A549 (cell line): ENCODE measurements at regions not wholly inside any gene's neighbourhood (a gene's known extent, or its start where the extent isn't known, plus 50 kb on each side); places are given as distances from the start of the nearest gene placed in this dataset.

ENCODE experiments used
- CHD4 ChIP-seq: fragments of 200-600 bp; sonication (generic); IDR thresholded peaks from 2 replicates; pipeline ENCODE4 v1.6.1; 2016; ENCODE audit warnings: antibody characterized with exemption, mild to moderate bottlenecking, borderline replicate concordance
- PBX3 ChIP-seq: IDR thresholded peaks from 2 replicates; pipeline ENCODE4 v1.6.1; 2012
- POLR2A ChIP-seq: IDR thresholded peaks from 2 replicates; pipeline ENCODE4 v1.6.1; 2012; ENCODE audit warnings: mild to moderate bottlenecking, low read length
- POLR2AphosphoS2 ChIP-seq: conservative IDR thresholded peaks from 2 replicates; pipeline ENCODE4 v1.6.1; 2012; ENCODE audit warnings: low read length, improper control_type of control experiment, inconsistent platforms
- RNF2 ChIP-seq: fragments of 200-600 bp; sonication (generic); IDR thresholded peaks from 2 replicates; pipeline ENCODE4 v1.6.1; 2016; ENCODE audit warnings: low read depth, mild to moderate bottlenecking, antibody characterized with exemption, moderate library complexity, borderline replicate concordance
- SMC3 ChIP-seq: fragments of >200 bp; sonication (Bioruptor Twin); formaldehyde crosslinking; IDR thresholded peaks from 3 replicates; pipeline ENCODE4 v1.6.1; 2018; ENCODE audit warnings: inconsistent platforms
- TP53 ChIP-seq: fragments of 250-450 bp; sonication (Bioruptor Pico); IDR thresholded peaks from 2 replicates; pipeline ENCODE4 v1.5.0; 2021; ENCODE audit warnings: mild to moderate bottlenecking, moderate library complexity
- TF ChIP-seq, protein P1 (sequence below): fragments of >200 bp; sonication (Bioruptor Twin); formaldehyde crosslinking; IDR thresholded peaks from 3 replicates; pipeline ENCODE4 v1.5.1; 2016
- TF ChIP-seq, protein P2 (sequence below): fragments of 450-650 bp; IDR thresholded peaks from 2 replicates; pipeline ENCODE4 v1.6.1; 2014; ENCODE audit warnings: antibody characterized with exemption
- TF ChIP-seq, protein P3 (sequence below): fragments of 200-600 bp; sonication (generic); IDR thresholded peaks from 2 replicates; pipeline ENCODE4 v1.6.1; 2016; ENCODE audit warnings: antibody characterized with exemption, mild to moderate bottlenecking, moderate library complexity

DNA sequence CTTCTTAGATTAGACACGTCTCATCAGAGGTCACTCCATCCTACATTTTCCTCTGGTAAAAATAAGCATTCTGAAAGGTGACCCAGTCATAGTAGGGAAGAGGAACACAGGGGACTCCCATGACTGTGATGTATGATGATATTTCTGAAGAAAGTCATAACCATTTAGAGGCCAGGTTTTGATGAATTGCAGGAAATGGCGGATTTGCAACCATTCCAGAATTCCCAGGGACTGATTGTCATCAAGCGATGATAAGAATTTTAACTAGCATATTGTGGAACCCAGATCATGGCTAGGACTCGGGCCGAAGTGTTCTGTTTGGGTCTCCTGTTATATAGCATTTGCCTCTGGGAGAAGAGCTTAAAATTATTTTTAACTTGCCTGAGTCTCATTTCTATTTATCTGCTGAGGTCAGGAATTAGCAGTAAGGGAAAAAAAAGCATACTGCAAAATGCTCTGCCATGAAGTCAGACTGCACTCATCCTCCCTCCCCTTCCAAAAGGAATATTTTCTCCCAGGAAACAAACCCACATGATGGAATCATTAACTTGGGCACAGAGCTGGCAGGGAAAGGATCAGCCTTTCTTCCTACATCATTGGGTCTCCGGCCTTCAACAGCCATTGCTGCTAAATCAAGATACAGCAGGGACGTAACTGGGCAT, 286.7 kb downstream of the HLX start:
- TF ChIP-seq TP53 (no peak), RNF2 (no peak), CHD4 (no peak), PBX3 (no peak), POLR2A (no peak), POLR2AphosphoS2 (no peak), SMC3 (no peak)
- TF ChIP-seq, protein P1, sequence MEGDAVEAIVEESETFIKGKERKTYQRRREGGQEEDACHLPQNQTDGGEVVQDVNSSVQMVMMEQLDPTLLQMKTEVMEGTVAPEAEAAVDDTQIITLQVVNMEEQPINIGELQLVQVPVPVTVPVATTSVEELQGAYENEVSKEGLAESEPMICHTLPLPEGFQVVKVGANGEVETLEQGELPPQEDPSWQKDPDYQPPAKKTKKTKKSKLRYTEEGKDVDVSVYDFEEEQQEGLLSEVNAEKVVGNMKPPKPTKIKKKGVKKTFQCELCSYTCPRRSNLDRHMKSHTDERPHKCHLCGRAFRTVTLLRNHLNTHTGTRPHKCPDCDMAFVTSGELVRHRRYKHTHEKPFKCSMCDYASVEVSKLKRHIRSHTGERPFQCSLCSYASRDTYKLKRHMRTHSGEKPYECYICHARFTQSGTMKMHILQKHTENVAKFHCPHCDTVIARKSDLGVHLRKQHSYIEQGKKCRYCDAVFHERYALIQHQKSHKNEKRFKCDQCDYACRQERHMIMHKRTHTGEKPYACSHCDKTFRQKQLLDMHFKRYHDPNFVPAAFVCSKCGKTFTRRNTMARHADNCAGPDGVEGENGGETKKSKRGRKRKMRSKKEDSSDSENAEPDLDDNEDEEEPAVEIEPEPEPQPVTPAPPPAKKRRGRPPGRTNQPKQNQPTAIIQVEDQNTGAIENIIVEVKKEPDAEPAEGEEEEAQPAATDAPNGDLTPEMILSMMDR: no peak
- TF ChIP-seq, protein P2, sequence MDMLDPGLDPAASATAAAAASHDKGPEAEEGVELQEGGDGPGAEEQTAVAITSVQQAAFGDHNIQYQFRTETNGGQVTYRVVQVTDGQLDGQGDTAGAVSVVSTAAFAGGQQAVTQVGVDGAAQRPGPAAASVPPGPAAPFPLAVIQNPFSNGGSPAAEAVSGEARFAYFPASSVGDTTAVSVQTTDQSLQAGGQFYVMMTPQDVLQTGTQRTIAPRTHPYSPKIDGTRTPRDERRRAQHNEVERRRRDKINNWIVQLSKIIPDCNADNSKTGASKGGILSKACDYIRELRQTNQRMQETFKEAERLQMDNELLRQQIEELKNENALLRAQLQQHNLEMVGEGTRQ: no peak
- TF ChIP-seq, protein P3, sequence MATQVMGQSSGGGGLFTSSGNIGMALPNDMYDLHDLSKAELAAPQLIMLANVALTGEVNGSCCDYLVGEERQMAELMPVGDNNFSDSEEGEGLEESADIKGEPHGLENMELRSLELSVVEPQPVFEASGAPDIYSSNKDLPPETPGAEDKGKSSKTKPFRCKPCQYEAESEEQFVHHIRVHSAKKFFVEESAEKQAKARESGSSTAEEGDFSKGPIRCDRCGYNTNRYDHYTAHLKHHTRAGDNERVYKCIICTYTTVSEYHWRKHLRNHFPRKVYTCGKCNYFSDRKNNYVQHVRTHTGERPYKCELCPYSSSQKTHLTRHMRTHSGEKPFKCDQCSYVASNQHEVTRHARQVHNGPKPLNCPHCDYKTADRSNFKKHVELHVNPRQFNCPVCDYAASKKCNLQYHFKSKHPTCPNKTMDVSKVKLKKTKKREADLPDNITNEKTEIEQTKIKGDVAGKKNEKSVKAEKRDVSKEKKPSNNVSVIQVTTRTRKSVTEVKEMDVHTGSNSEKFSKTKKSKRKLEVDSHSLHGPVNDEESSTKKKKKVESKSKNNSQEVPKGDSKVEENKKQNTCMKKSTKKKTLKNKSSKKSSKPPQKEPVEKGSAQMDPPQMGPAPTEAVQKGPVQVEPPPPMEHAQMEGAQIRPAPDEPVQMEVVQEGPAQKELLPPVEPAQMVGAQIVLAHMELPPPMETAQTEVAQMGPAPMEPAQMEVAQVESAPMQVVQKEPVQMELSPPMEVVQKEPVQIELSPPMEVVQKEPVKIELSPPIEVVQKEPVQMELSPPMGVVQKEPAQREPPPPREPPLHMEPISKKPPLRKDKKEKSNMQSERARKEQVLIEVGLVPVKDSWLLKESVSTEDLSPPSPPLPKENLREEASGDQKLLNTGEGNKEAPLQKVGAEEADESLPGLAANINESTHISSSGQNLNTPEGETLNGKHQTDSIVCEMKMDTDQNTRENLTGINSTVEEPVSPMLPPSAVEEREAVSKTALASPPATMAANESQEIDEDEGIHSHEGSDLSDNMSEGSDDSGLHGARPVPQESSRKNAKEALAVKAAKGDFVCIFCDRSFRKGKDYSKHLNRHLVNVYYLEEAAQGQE: no peak
